Esophagus squamous epithelium (tissue), 5 donors: ENCODE measurements at regions not wholly inside any gene's neighbourhood (a gene's known extent, or its start where the extent isn't known, plus 50 kb on each side); places are given as distances from the start of the nearest gene placed in this dataset.

Source experiments
- DNase-seq: peaks from one replicate; lab custom pipeline; 2025; lab: John Stamatoyannopoulos, UW
- H3K27ac ChIP-seq, 4 donors: fragments of 200-600 bp; sonication (generic); one replicate each; pipeline ENCODE4 v1.5.1; 2016 to 2019; ENCODE audit warnings: mild to moderate bottlenecking in 1 of 4
- H3K27me3 ChIP-seq, 4 donors: fragments of 200-600 bp; sonication (generic); 1 replicate in 3 of 4; 2 replicates in 1 of 4; pipeline versions ENCODE4 v1.5.1 to v1.6.0; 2017 to 2021; ENCODE audit warnings: antibody characterized with exemption in 1 of 4
- H3K36me3 ChIP-seq, 3 donors: fragments of 200-600 bp; sonication (generic); one replicate each; pipeline ENCODE4 v1.5.1; 2016 to 2019
- H3K4me1 ChIP-seq, 3 donors: fragments of 200-600 bp; sonication (generic); one replicate each; pipeline ENCODE4 v1.5.1; 2017 to 2019
- H3K4me3 ChIP-seq, 4 donors: fragments of 200-600 bp; sonication (generic); 1 replicate in 3 of 4; 2 replicates in 1 of 4; pipeline ENCODE4 v1.5.1; 2016 to 2019; ENCODE audit warnings: mild to moderate bottlenecking in 2 of 4, moderate library complexity in 1 of 4
- H3K9me3 ChIP-seq, 3 donors: fragments of 200-600 bp; sonication (generic); one replicate each; pipeline ENCODE4 v1.5.1; 2016 to 2019
- CTCF ChIP-seq, 6 experiments: fragments of 450-650 bp in 4 of 6; fragments of 200-600 bp in 2 of 6; sonication (generic) in 2 of 6; IDR thresholded peaks; one replicate each; pipeline ENCODE4 v1.5.1; 2016 to 2019; ENCODE audit warnings: antibody characterized with exemption in 6 of 6, mild to moderate bottlenecking in 4 of 6, moderate library complexity in 4 of 6
- POLR2A ChIP-seq, 4 donors: fragments of 450-650 bp; IDR thresholded peaks; one replicate each; pipeline ENCODE4 v1.6.1; 2017; ENCODE audit warnings: antibody characterized with exemption in 4 of 4, mild to moderate bottlenecking in 4 of 4, moderate library complexity in 3 of 4
- WGBS, 2 donors: methylation state at CpG; one replicate each; pipeline ENCODE4 v1.1.5; 2018; 5-methylcytosine and 5-hydroxymethylcytosine counted together
- intact Hi-C: fragments of 100-400 bp; cut with DNase I; formaldehyde crosslinking; loops from one replicate; pipeline ENCODE4 v1.15.0; 2022
- donor health status: DM: yes; HTN: yes; CAD: no.

- DNase-seq = no peak
- Histone ChIP-seq H3K27ac (peak overlapping the region in 2 of 4 donors; percentile 76 to 87), H3K4me3 (no peak overlapping the region), H3K36me3 (no peaks in the 10 kb centered on the region), H3K27me3 (no peaks in the 10 kb centered on the region), H3K9me3 (no peaks in the 10 kb centered on the region), H3K4me1 (peaks cover 0 to 20% (median 12%) of the 10 kb centered on the region in 3 donors)
- intact Hi-C loops = no loop called here
- TF ChIP-seq POLR2A (IDR thresholded peaks at IDR 0.05) = no peak
- 93 to 94% methylated on average over 4 of the region's 4 CpGs for WGBS, 2 donors
Measured at GRCh38 chr17:55575058-55575636, 63.9 kb upstream of the SMIM36 start.

- H3K36me3 ChIP-seq = no peaks in the 10 kb centered on the region
- H3K9me3 ChIP-seq = no peaks in the 10 kb centered on the region
- H3K27ac ChIP-seq = no peak overlapping the region
- DNase-seq = no peak
- no peaks in the 10 kb centered on the region for H3K27me3 ChIP-seq
- intact Hi-C loops = no loop called here
- H3K4me1 ChIP-seq = peaks cover 0 to 21% (median 12%) of the 10 kb centered on the region in 3 donors
- WGBS, 2 donors = 79 to 83% methylated on average over 2 of the region's 2 CpGs
- TF ChIP-seq CTCF (IDR thresholded peaks at IDR 0.05) = no peak
- TF ChIP-seq POLR2A (IDR thresholded peaks at IDR 0.05) = no peak
- no peak overlapping the region for H3K4me3 ChIP-seq
Measured at GRCh38 chr17:55572599-55572998, 61.3 kb upstream of the SMIM36 start.

- no peak overlapping the region for H3K27ac ChIP-seq
- no peak for DNase-seq
- 94% methylated on average over 4 of the region's 4 CpGs for WGBS, 2 donors
- H3K36me3 ChIP-seq = no peaks in the 10 kb centered on the region
- H3K4me3 ChIP-seq = no peak overlapping the region
- TF ChIP-seq CTCF (IDR thresholded peaks at IDR 0.05) = no peak
- no peak for TF ChIP-seq POLR2A (IDR thresholded peaks at IDR 0.05)
- H3K4me1 ChIP-seq = peaks cover 0 to 19% (median 10%) of the 10 kb centered on the region in 3 donors
- intact Hi-C loops = no loop called here
- H3K9me3 ChIP-seq = no peaks in the 10 kb centered on the region
- H3K27me3 ChIP-seq = no peaks in the 10 kb centered on the region
Measured at GRCh38 chr17:55572139-55572538, 60.9 kb upstream of the SMIM36 start.

- TF ChIP-seq CTCF (IDR thresholded peaks at IDR 0.05) (no peak), POLR2A (IDR thresholded peaks at IDR 0.05) (no peak)
- H3K36me3 ChIP-seq = no peaks in the 10 kb centered on the region
- H3K4me3 ChIP-seq = no peak overlapping the region
- intact Hi-C loops = no loop called here
- no peaks in the 10 kb centered on the region for H3K27me3 ChIP-seq
- no peaks in the 10 kb centered on the region for H3K9me3 ChIP-seq
- no peak overlapping the region for H3K27ac ChIP-seq
- no peak for DNase-seq
- H3K4me1 ChIP-seq = peaks cover 0 to 8% (median 1%) of the 10 kb centered on the region in 3 donors
- WGBS, 2 donors = 61 to 78% methylated on average over 2 of the region's 2 CpGs
Measured at GRCh38 chr17:55571095-55571494, 59.8 kb upstream of the SMIM36 start.

GRCh38 chr17:55570391-55570790 is 59.1 kb upstream of the SMIM36 start:
- DNase-seq = no peak
- WGBS, 2 donors = 77 to 97% methylated on average over 3 of the region's 6 CpGs
- no peaks in the 10 kb centered on the region for H3K27me3 ChIP-seq
- H3K4me3 ChIP-seq = no peak overlapping the region
- H3K9me3 ChIP-seq = no peaks in the 10 kb centered on the region
- H3K36me3 ChIP-seq = no peaks in the 10 kb centered on the region
- no peak overlapping the region for H3K27ac ChIP-seq
- TF ChIP-seq POLR2A (IDR thresholded peaks at IDR 0.05) (no peak), CTCF (IDR thresholded peaks at IDR 0.05) (no peak)
- intact Hi-C loops = no loop called here
- peaks cover 0 to 6% (median 0%) of the 10 kb centered on the region in 3 donors for H3K4me1 ChIP-seq
